A673 (cell line): ENCODE measurements at regions not wholly inside any gene's neighbourhood (a gene's known extent, or its start where the extent isn't known, plus 50 kb on each side); places are given as distances from the start of the nearest gene placed in this dataset.

Experiments
- EZH2 ChIP-seq: fragments of 200-600 bp; sonication (generic); IDR thresholded peaks from 2 replicates; pipeline ENCODE4 v1.6.1; 2017; ENCODE audit warnings: borderline replicate concordance, low read depth, mild to moderate bottlenecking, mixed read lengths, antibody characterized with exemption, low read length; ENCODE audit not compliant: poor library complexity, severe bottlenecking
- TF ChIP-seq, protein P1 (sequence below): fragments of 300-800, 200-600 bp; sonication (generic); conservative IDR thresholded peaks from 2 replicates; pipeline ENCODE4 v1.5.1; 2017; ENCODE audit warnings: low read depth, mild to moderate bottlenecking, antibody characterized with exemption, low read length, moderate library complexity, mixed read lengths

DNA sequence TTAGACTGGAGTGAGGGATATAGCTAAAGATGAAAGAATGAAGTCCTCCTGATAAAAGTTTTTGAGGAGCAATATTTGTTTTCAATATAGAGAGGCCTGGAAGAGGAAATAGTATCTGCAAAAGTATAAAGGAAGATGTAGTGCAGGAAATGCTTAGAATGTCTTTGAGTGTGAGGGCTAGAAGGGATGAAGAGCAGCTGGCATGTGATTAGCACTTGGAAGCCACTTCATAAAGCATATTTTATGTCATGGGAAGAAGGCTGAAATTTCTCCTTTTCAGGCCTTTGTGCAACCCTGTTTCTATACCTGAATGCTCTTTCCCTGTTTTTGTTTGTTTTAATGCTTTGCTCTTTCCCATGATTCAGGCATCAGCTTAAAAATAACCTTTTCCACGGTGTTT, 323.3 kb upstream of the DEPDC1 start:
- TF ChIP-seq, protein P1, sequence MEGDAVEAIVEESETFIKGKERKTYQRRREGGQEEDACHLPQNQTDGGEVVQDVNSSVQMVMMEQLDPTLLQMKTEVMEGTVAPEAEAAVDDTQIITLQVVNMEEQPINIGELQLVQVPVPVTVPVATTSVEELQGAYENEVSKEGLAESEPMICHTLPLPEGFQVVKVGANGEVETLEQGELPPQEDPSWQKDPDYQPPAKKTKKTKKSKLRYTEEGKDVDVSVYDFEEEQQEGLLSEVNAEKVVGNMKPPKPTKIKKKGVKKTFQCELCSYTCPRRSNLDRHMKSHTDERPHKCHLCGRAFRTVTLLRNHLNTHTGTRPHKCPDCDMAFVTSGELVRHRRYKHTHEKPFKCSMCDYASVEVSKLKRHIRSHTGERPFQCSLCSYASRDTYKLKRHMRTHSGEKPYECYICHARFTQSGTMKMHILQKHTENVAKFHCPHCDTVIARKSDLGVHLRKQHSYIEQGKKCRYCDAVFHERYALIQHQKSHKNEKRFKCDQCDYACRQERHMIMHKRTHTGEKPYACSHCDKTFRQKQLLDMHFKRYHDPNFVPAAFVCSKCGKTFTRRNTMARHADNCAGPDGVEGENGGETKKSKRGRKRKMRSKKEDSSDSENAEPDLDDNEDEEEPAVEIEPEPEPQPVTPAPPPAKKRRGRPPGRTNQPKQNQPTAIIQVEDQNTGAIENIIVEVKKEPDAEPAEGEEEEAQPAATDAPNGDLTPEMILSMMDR: no peak
- no peak for TF ChIP-seq EZH2
